ENCODE measurements at regions not wholly inside any gene's neighbourhood (a gene's known extent, or its start where the extent isn't known, plus 50 kb on each side); places are given as distances from the start of the nearest gene placed in this dataset.

- Histone ChIP-seq H3K4me3 (no peak overlapping the region), H3K27me3 (ENCODE audit: low read depth) (no peaks in the 10 kb centered on the region), H3K9me3 (replicated peaks) (peaks cover 6% of the 10 kb centered on the region), H3K27ac (replicated peaks) (no peak overlapping the region), H3K36me3 (no peaks in the 10 kb centered on the region), H3K4me1 (no peaks in the 10 kb centered on the region)
- intact Hi-C loops (cut with micrococcal nuclease): no loop called here
- no peak for DNase-seq
- TF ChIP-seq CTCF (IDR thresholded peaks at IDR 0.05; ENCODE audit: borderline replicate concordance): no peak
These were observed 389.0 kb downstream of the OLFM4 start for GRCh38 chr13:53417601-53418000.

GRCh38 chr13:53422415-53422814 lies 393.8 kb downstream of the OLFM4 start:
- no peaks in the 10 kb centered on the region for H3K36me3 ChIP-seq
- no peak overlapping the region for H3K4me3 ChIP-seq
- H3K27ac ChIP-seq (replicated peaks): no peak overlapping the region
- no peak for DNase-seq
- H3K27me3 ChIP-seq (ENCODE audit: low read depth): no peaks in the 10 kb centered on the region
- H3K4me1 ChIP-seq: no peaks in the 10 kb centered on the region
- H3K9me3 ChIP-seq (replicated peaks): peaks cover 6% of the 10 kb centered on the region
- intact Hi-C loops (cut with micrococcal nuclease): no loop called here
- TF ChIP-seq CTCF (IDR thresholded peaks at IDR 0.05; ENCODE audit: borderline replicate concordance): no peak

GRCh38 chr13:53436396-53436795 lies 407.8 kb downstream of the OLFM4 start:
- H3K36me3 ChIP-seq: no peaks in the 10 kb centered on the region
- no peaks in the 10 kb centered on the region for H3K4me1 ChIP-seq
- no peak overlapping the region for H3K4me3 ChIP-seq
- intact Hi-C loops (cut with micrococcal nuclease): no loop called here
- no peak overlapping the region for H3K27ac ChIP-seq (replicated peaks)
- DNase-seq: no peak
- no peak for TF ChIP-seq CTCF (IDR thresholded peaks at IDR 0.05; ENCODE audit: borderline replicate concordance)
- H3K9me3 ChIP-seq (replicated peaks): peaks cover 12% of the 10 kb centered on the region
- no peaks in the 10 kb centered on the region for H3K27me3 ChIP-seq (ENCODE audit: low read depth)

- Histone ChIP-seq H3K9me3 (replicated peaks) (peaks cover 12% of the 10 kb centered on the region), H3K4me3 (no peak overlapping the region), H3K27me3 (ENCODE audit: low read depth) (no peaks in the 10 kb centered on the region), H3K36me3 (no peaks in the 10 kb centered on the region), H3K27ac (replicated peaks) (no peak overlapping the region), H3K4me1 (no peaks in the 10 kb centered on the region)
- TF ChIP-seq CTCF (IDR thresholded peaks at IDR 0.05; ENCODE audit: borderline replicate concordance): no peak
- DNase-seq: no peak
- intact Hi-C loops (cut with micrococcal nuclease): no loop called here
These were observed 411.0 kb downstream of the OLFM4 start for GRCh38 chr13:53439439-53440225.

GRCh38 chr13:53442979-53443378 lies 414.4 kb downstream of the OLFM4 start:
- Histone ChIP-seq H3K9me3 (replicated peaks) (peaks cover 12% of the 10 kb centered on the region), H3K4me1 (no peaks in the 10 kb centered on the region), H3K27me3 (ENCODE audit: low read depth) (no peaks in the 10 kb centered on the region), H3K36me3 (no peaks in the 10 kb centered on the region), H3K4me3 (no peak overlapping the region), H3K27ac (replicated peaks) (no peak overlapping the region)
- intact Hi-C loops (cut with micrococcal nuclease): no loop called here
- DNase-seq: no peak
- TF ChIP-seq CTCF (IDR thresholded peaks at IDR 0.05; ENCODE audit: borderline replicate concordance): no peak
